Neural cell (in vitro differentiated cells): ENCODE measurements at regions not wholly inside any gene's neighbourhood (a gene's known extent, or its start where the extent isn't known, plus 50 kb on each side); places are given as distances from the start of the nearest gene placed in this dataset.

Source experiments
- EP300 ChIP-seq: fragments of 450-650 bp; conservative IDR thresholded peaks from 2 replicates; pipeline ENCODE4 v1.6.1; 2014; ENCODE audit warnings: antibody characterized with exemption, mild to moderate bottlenecking, moderate library complexity; ENCODE audit not compliant: poor library complexity, severe bottlenecking
- EZH2 ChIP-seq: fragments of 200-600, 300-800 bp; shearing (Covaris generic), sonication (generic); IDR thresholded peaks from 2 replicates; pipeline ENCODE4 v1.6.1; 2014; ENCODE audit warnings: antibody characterized with exemption, low read length, borderline replicate concordance, mild to moderate bottlenecking; ENCODE audit not compliant: insufficient read depth, poor library complexity, severe bottlenecking
- MXI1 ChIP-seq: fragments of 450-650 bp; conservative IDR thresholded peaks from 2 replicates; pipeline ENCODE4 v1.6.1; 2014; ENCODE audit warnings: antibody characterized with exemption, mild to moderate bottlenecking; ENCODE audit not compliant: poor library complexity, severe bottlenecking
- POLR2AphosphoS5 ChIP-seq: IDR thresholded peaks from 2 replicates; pipeline ENCODE4 v1.6.1; 2012
- RAD21 ChIP-seq: fragments of 450-650 bp; conservative IDR thresholded peaks from 2 replicates; pipeline ENCODE4 v1.6.1; 2014; ENCODE audit warnings: antibody characterized with exemption, mild to moderate bottlenecking, moderate library complexity
- REST ChIP-seq: IDR thresholded peaks from 2 replicates; pipeline ENCODE4 v1.6.1; 2012; ENCODE audit warnings: borderline replicate concordance
- SMC3 ChIP-seq: fragments of 450-650 bp; conservative IDR thresholded peaks from 2 replicates; pipeline ENCODE4 v1.6.1; 2014; ENCODE audit warnings: antibody characterized with exemption, mild to moderate bottlenecking, moderate library complexity; ENCODE audit not compliant: poor library complexity
- TAF1 ChIP-seq: IDR thresholded peaks from 2 replicates; pipeline ENCODE4 v1.6.1; 2012; ENCODE audit warnings: low read depth
- TF ChIP-seq, protein P1 (sequence below): fragments of 450-650 bp; IDR thresholded peaks from 2 replicates; pipeline ENCODE4 v1.5.1; 2014; ENCODE audit warnings: antibody characterized with exemption, mild to moderate bottlenecking, moderate library complexity; ENCODE audit not compliant: poor library complexity, severe bottlenecking

DNA sequence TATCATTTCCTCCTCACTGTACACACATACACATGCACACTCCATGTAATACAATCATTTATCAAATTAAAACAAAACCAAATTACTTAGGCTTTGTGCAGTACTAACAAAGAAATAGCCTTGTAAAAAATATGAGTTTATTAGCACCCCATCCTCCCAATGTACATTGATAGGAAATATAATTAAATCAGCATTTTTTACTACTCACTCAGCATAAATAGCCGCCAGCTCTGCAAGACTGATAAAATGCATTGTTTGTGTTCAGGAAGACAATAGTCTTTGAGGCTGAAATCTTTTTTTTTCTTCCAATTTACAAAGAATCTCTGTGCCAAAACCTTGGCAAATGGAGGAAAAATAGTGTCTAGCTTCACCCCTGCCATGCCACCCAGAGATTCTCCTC lies 497.6 kb upstream of the ADAMTS16 start:
- TF ChIP-seq POLR2AphosphoS5 (no peak), EZH2 (no peak), REST (no peak), EP300 (no peak), MXI1 (no peak), SMC3 (no peak), TAF1 (no peak), RAD21 (no peak)
- TF ChIP-seq, protein P1, sequence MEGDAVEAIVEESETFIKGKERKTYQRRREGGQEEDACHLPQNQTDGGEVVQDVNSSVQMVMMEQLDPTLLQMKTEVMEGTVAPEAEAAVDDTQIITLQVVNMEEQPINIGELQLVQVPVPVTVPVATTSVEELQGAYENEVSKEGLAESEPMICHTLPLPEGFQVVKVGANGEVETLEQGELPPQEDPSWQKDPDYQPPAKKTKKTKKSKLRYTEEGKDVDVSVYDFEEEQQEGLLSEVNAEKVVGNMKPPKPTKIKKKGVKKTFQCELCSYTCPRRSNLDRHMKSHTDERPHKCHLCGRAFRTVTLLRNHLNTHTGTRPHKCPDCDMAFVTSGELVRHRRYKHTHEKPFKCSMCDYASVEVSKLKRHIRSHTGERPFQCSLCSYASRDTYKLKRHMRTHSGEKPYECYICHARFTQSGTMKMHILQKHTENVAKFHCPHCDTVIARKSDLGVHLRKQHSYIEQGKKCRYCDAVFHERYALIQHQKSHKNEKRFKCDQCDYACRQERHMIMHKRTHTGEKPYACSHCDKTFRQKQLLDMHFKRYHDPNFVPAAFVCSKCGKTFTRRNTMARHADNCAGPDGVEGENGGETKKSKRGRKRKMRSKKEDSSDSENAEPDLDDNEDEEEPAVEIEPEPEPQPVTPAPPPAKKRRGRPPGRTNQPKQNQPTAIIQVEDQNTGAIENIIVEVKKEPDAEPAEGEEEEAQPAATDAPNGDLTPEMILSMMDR = no peak
